IPS DF 6.9 (cell line): ENCODE measurements at regions not wholly inside any gene's neighbourhood (a gene's known extent, or its start where the extent isn't known, plus 50 kb on each side); places are given as distances from the start of the nearest gene placed in this dataset.

Source experiments
- DNase-seq: peaks from one replicate; pipeline ENCODE4 v3.0.0-alpha.2; 2013; ENCODE audit warnings: low read depth, low spot score
- H3K27ac ChIP-seq: one replicate; pipeline ENCODE4 v1.5.1; 2013; ENCODE audit warnings: low read length, control low read depth
- H3K27me3 ChIP-seq: 2 replicates; pipeline ENCODE4 v1.6.1; 2013; ENCODE audit warnings: mild to moderate bottlenecking, low read length; ENCODE audit not compliant: control insufficient read depth, insufficient read depth
- H3K36me3 ChIP-seq: 2 replicates; pipeline ENCODE4 v1.6.1; 2013; ENCODE audit warnings: low read length; ENCODE audit not compliant: control insufficient read depth, insufficient read depth
- H3K4me1 ChIP-seq: 2 replicates; pipeline ENCODE4 v1.6.1; 2013; ENCODE audit warnings: low read length; ENCODE audit not compliant: control insufficient read depth, insufficient read depth
- H3K4me3 ChIP-seq: 2 replicates; pipeline ENCODE4 v1.5.1; 2013; ENCODE audit warnings: mild to moderate bottlenecking, low read length
- H3K9me3 ChIP-seq: 2 replicates; pipeline ENCODE4 v1.6.1; 2013; ENCODE audit warnings: low read length, inconsistent platforms; ENCODE audit not compliant: control insufficient read depth, insufficient read depth
- WGBS: extraction: QIAGEN DNeasy Blood & Tissue Kit; methylation state at CpG from one replicate; pipeline ENCODE4 v1.1.7; 2013; ENCODE audit warnings: mixed read lengths, missing lambda C conversion rate; ENCODE audit not compliant: insufficient read length, insufficient coverage; 5-methylcytosine and 5-hydroxymethylcytosine counted together

GRCh38 chr6:168874637-168875036, 379.0 kb downstream of the THBS2 start:
- Histone ChIP-seq H3K4me1 (no peaks in the 10 kb centered on the region), H3K27me3 (no peaks in the 10 kb centered on the region), H3K9me3 (no peaks in the 10 kb centered on the region), H3K4me3 (no peak overlapping the region), H3K36me3 (no peaks in the 10 kb centered on the region), H3K27ac (no peak overlapping the region)
- no peak for DNase-seq
- WGBS: no CpG with 5 or more reads among the region's 10 CpGs

DNA sequence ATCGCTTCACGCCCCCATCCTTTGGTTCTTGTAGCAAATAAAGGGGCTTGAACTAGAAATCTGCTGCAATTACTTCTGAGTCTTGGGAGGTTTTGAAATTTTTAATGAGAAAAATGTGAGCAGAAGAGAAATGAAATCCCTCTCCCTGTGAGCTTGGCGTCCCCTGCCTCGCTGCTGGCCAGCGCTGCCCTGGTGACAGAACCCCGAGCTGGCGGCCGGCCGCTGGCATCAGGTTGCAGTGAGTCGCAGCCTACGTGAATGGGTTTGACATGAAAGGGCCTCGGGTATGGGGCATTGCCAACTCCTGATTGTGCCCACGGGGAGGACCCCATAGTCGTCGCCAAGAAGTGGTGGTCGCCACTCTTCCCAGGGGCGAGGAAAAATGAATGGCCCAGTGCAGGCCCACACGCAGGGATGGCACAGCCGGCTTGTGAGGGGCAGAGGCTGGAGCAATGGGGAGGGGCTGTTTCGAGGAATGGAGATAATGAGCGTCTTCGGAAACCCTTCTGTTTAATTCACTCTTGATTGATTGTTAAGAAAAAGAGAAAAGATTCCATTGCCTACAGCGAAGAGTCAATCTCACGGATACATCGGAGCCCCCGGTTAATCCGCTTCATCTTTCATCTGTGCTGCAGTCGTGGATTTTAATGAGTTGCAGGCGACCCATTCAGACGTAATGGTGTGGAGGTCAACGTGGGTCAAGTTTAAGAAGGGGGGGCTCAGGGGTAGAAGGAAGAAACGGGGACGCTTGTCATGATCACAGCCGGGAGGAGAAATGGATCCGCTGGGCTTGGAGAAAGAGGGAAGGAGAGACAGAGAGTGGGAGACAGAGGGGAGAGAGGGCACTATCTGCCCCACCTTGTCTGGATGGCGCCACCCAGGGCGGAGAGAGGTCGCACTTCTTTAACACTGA, 380.1 kb downstream of the THBS2 start:
- no peaks in the 10 kb centered on the region for H3K9me3 ChIP-seq
- no peaks in the 10 kb centered on the region for H3K4me1 ChIP-seq
- no peak overlapping the region for H3K4me3 ChIP-seq
- H3K27ac ChIP-seq: no peak overlapping the region
- H3K36me3 ChIP-seq: no peaks in the 10 kb centered on the region
- no CpG with 5 or more reads among the region's 38 CpGs for WGBS
- H3K27me3 ChIP-seq: no peaks in the 10 kb centered on the region
- no peak for DNase-seq

DNA sequence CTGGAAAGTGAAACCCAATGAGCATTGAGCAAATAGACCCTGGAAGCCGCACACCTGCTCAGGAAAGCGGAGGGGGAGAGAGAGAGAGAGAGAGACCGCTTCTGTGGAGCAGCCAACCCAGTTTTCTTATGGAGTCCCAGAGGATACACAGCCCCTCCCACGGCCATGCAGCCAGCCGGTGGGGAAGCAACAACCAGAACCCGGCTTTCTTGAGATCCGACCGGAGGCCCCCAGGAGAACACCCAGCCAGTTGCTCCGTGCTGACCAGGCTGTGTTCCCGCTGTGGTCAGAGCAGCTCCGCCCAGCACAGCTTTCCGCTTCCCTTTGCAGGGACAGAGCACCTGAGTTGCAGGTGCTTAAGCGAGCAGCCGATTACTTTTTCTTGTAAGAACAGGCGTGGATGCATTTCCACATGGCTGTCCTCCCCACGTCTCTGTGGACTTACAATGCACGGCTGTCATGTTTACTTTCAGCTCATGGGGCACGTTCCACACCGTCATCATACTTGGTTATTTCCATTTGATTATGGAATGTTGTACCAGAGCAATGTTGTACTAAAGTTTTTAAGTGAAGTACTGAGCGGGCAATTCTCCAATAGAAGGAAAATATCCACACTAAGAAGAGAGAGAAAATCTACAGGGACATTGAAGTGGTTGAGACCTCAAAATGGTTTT, 381.9 kb downstream of the THBS2 start:
- no peaks in the 10 kb centered on the region for H3K27me3 ChIP-seq
- H3K27ac ChIP-seq: no peak overlapping the region
- no peak overlapping the region for H3K4me3 ChIP-seq
- DNase-seq: no peak
- no peaks in the 10 kb centered on the region for H3K4me1 ChIP-seq
- H3K36me3 ChIP-seq: no peaks in the 10 kb centered on the region
- WGBS: no CpG with 5 or more reads among the region's 20 CpGs
- H3K9me3 ChIP-seq: no peaks in the 10 kb centered on the region

- Histone ChIP-seq H3K9me3 (no peaks in the 10 kb centered on the region), H3K27ac (no peak overlapping the region), H3K27me3 (no peaks in the 10 kb centered on the region), H3K4me1 (no peaks in the 10 kb centered on the region), H3K4me3 (no peak overlapping the region), H3K36me3 (no peaks in the 10 kb centered on the region)
- no peak for DNase-seq
- no CpG with 5 or more reads among the region's 13 CpGs for WGBS
Measured at GRCh38 chr6:168870982-168871381, 382.7 kb downstream of the THBS2 start.

DNA sequence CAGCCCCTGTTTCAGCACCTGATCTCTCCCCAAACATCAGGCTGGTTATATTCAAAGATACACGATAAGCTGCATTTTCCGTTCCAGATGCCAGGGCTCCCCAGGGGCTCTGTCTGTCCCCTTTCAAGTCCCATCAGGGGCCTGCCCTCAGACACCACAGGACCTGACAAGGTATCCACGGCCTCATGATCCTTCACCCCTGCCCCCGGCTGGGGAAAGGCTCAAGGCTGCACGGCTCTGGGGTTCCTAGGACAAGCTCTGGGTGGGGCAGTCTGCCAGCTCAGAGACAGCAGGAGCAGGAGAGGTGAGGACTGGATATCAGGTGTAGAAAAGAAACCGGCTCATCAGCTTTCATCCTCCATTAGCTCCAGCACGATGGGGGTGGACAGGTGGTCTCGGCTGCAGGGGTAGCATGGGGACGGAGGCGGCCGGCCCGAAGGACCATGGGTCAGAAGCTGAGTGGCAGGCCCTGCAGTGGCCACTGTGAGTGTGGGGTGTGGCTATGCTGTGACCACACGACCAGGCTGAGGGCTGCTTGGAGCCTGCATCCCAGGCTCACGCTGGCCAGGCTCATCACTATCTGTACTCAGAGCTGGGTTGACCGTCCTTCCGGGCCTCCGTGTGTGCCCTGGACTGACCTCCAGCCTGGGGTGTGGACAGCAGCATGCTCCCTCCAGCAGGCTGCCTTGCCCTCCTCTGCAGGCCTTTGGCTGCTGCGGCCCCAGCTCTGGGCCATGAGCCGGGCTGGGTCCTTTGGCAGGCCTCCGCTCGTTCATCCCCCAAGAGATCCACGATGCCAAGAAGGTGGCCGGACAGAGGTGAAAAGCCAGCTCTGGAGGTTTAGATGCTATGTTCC, 386.2 kb downstream of the THBS2 start:
- no peak overlapping the region for H3K4me3 ChIP-seq
- WGBS: no CpG with 5 or more reads among the region's 23 CpGs
- H3K36me3 ChIP-seq: no peaks in the 10 kb centered on the region
- H3K4me1 ChIP-seq: no peaks in the 10 kb centered on the region
- no peak for DNase-seq
- no peaks in the 10 kb centered on the region for H3K27me3 ChIP-seq
- no peaks in the 10 kb centered on the region for H3K9me3 ChIP-seq
- no peak overlapping the region for H3K27ac ChIP-seq

DNA sequence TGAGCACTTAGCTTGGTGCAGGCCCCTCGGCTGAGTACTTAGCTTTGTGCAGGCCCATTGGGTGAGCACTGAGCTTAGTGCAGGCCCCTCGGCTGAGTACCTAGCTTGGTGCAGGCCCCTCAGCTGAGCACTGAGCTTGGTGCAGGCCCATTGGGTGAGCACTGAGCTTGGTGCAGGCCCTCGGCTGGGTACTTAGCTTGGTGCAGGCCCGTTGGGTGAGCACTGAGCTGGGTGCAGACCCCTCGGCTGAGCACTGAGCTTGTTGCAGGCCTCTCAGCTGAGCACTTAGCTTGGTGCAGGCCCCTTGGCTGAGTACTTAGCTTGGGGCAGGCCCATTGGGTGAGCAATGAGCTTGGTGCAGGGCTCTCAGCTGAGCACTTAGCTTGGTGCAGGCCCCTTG, 387.1 kb downstream of the THBS2 start:
- Histone ChIP-seq H3K9me3 (no peaks in the 10 kb centered on the region), H3K4me3 (no peak overlapping the region), H3K27ac (no peak overlapping the region), H3K4me1 (no peaks in the 10 kb centered on the region), H3K27me3 (no peaks in the 10 kb centered on the region), H3K36me3 (no peaks in the 10 kb centered on the region)
- no CpG with 5 or more reads among the region's 5 CpGs for WGBS
- no peak for DNase-seq

- no CpG with 5 or more reads among the region's 4 CpGs for WGBS
- no peak for DNase-seq
- no peaks in the 10 kb centered on the region for H3K9me3 ChIP-seq
- H3K4me1 ChIP-seq: no peaks in the 10 kb centered on the region
- no peak overlapping the region for H3K4me3 ChIP-seq
- no peak overlapping the region for H3K27ac ChIP-seq
- H3K36me3 ChIP-seq: peaks cover 4% of the 10 kb centered on the region; the same call in 1 of the 2 replicates
- no peaks in the 10 kb centered on the region for H3K27me3 ChIP-seq
Measured at GRCh38 chr6:168865522-168865921, 388.1 kb downstream of the THBS2 start.

DNA sequence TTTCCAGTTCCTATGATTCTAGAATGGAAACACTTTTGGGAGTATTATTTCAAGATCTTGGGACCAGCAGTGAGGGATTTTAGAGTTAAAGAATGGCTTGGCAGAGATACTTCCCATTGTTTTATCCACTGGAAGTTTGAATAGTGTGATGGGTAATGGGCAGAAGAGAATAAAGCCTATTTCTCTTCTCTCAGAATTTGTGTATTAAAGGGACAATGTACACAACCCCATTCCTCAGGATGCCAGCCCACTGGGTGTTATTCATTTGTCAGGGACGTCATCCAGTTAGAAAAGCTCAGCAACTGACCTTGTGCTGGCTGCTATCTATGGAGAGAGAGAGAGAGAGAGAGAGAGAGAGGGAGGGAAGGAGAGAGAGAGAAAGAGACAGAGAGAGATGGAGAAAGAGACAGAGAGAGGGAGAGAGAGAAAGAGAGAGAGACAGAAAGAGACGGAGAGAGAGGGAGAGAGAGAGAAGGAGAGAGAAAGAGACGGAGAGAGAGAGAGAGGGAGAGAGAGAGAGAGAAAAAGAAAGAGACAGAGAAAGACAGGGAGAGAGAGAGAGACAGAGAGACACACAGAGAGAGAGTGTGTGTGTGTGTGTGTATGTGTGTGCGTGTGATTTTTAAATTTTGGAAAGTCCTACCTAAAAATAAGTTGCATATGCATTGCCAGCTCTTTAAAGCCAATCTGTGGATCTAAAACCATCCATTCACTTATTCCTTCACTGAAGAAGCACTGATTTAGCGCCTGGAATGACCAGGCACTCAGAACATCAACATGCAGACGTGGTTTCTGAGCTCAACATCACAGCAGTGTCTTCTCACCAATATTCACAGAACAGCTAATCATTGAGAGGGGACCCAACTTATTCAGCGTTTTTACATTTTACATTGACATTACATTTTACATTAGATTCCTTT, 388.8 kb downstream of the THBS2 start:
- Histone ChIP-seq H3K36me3 (peaks cover 4% of the 10 kb centered on the region; the same call in 1 of the 2 replicates), H3K27ac (no peak overlapping the region), H3K4me3 (no peak overlapping the region), H3K9me3 (no peaks in the 10 kb centered on the region), H3K4me1 (no peaks in the 10 kb centered on the region), H3K27me3 (no peaks in the 10 kb centered on the region)
- no CpG with 5 or more reads among the region's 7 CpGs for WGBS
- DNase-seq: no peak

DNA sequence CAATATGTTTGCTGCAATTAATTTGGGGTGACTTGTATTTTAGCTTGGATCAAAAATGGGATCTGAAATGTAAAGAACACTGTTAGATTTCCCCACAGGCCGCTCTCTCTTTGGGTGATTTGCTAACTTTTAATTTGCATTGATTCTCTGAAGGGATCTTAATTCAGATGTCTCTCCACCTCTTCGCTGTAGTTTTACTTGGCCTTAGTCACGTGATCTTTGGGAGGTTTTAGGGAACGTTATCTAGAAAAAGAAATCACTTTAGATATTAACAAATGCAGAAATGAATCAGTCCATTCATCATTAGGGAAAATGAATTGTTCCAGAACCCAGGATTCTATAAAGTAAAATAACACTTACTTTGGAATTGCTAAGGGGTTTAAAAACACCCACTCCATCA, 390.2 kb downstream of the THBS2 start:
- no peaks in the 10 kb centered on the region for H3K9me3 ChIP-seq
- DNase-seq: no peak
- no peaks in the 10 kb centered on the region for H3K27me3 ChIP-seq
- no peak overlapping the region for H3K4me3 ChIP-seq
- no peak overlapping the region for H3K27ac ChIP-seq
- peaks cover 4% of the 10 kb centered on the region; the same call in 1 of the 2 replicates for H3K36me3 ChIP-seq
- WGBS: no CpG with 5 or more reads among the region's 4 CpGs
- H3K4me1 ChIP-seq: no peaks in the 10 kb centered on the region
